Endothelial cell of umbilical vein (primary cell): ENCODE measurements at regions not wholly inside any gene's neighbourhood (a gene's known extent, or its start where the extent isn't known, plus 50 kb on each side); places are given as distances from the start of the nearest gene placed in this dataset.

Source experiments
- CTCF ChIP-seq, 2 donors: IDR thresholded peaks; 1 replicate in 1 of 2; 2 replicates in 1 of 2; pipeline ENCODE4 v1.5.1; 2011; ENCODE audit warnings: low read length in 2 of 2, mild to moderate bottlenecking in 2 of 2, moderate library complexity in 2 of 2, control low read depth in 1 of 2, inconsistent platforms in 1 of 2, low read depth in 1 of 2; ENCODE audit not compliant: insufficient read depth in 1 of 2; ENCODE audit errors: extremely low read depth in 1 of 2
- EZH2 ChIP-seq: IDR thresholded peaks from 2 replicates; pipeline ENCODE4 v1.6.1; 2012; ENCODE audit warnings: borderline replicate concordance, low read depth, mild to moderate bottlenecking, moderate library complexity, low read length, inconsistent platforms; ENCODE audit not compliant: severe bottlenecking
- GATA2 ChIP-seq: IDR thresholded peaks from 2 replicates; pipeline ENCODE4 v1.7.0; 2011; ENCODE audit warnings: low read depth, mild to moderate bottlenecking, moderate library complexity, mixed read lengths, low read length; ENCODE audit not compliant: insufficient read length, insufficient read depth
- MAX ChIP-seq: IDR thresholded peaks from 2 replicates; pipeline ENCODE4 v1.6.1; 2011; ENCODE audit not compliant: insufficient read depth, insufficient read length
- POLR2A ChIP-seq: IDR thresholded peaks from 2 replicates; pipeline ENCODE4 v1.6.1; 2012; ENCODE audit warnings: low read depth, mild to moderate bottlenecking, control low read depth, low read length
- POLR2AphosphoS5 ChIP-seq: IDR thresholded peaks from 2 replicates; pipeline ENCODE4 v1.6.1; 2012; ENCODE audit warnings: low read depth, mild to moderate bottlenecking, control low read depth, low read length, moderate library complexity; ENCODE audit not compliant: insufficient read depth

- TF ChIP-seq CTCF (IDR thresholded peaks at IDR 0.05; ENCODE audit: extremely low read depth in 1 of 2, insufficient read depth in 1 of 2, low read depth in 1 of 2, low read length in 2 of 2): no peak
- no peak for TF ChIP-seq MAX
- TF ChIP-seq POLR2A: no peak
- TF ChIP-seq POLR2AphosphoS5: no peak
- no peak for TF ChIP-seq GATA2
- TF ChIP-seq EZH2: no peak
Observed at GRCh38 chr10:21047511-21047910, 150.4 kb upstream of the NEBL start.
